A549 (cell line): ENCODE measurements at regions not wholly inside any gene's neighbourhood (a gene's known extent, or its start where the extent isn't known, plus 50 kb on each side); places are given as distances from the start of the nearest gene placed in this dataset.

Experiments used
- ATAC-seq, 2 experiments: fragments of 200-7000 bp in 1 of 2; fragments of >200 bp in 1 of 2; cut with Nextera tagmentation in 1 of 2; cut with Tn5 transposase in 1 of 2; 3 replicates each; pipeline versions ENCODE4 v1.8.0 to v1.9.1; 2018 to 2020; ENCODE audit warnings: mild to moderate bottlenecking in 1 of 2, moderate library complexity in 1 of 2
- CTCF ChIA-PET: fragments of 300-600 bp; sonication (Branson Sonifier 250); formaldehyde crosslinking; extraction: SDS; loops from one replicate; lab custom pipeline; 2021; ENCODE audit warnings: antibody characterized with exemption, inconsistent platforms; lab: Yijun Ruan, JAX
- POLR2A ChIA-PET: fragments of 350-600 bp; formaldehyde crosslinking; extraction: SDS; loops from one replicate; lab custom pipeline; 2021; ENCODE audit warnings: antibody characterized with exemption, inconsistent platforms; lab: Yijun Ruan, JAX
- DNase-seq, 2 experiments: peaks; one replicate each; pipeline versions ENCODE4 v3.0.0 to v3.0.0-alpha.2; 2011 to 2016; ENCODE audit warnings: low read depth in 1 of 2, low spot score in 1 of 2
- FAIRE-seq: peaks from 2 replicates; lab custom pipeline; 2011; peaks lifted over from hg19 to GRCh38; lab: Jason Lieb, UNC
- H3K27ac ChIP-seq, 2 experiments: fragments of >200 bp; sonication (Bioruptor Twin); formaldehyde crosslinking; 3 replicates each; pipeline ENCODE4 v1.5.1; 2016 to 2017
- H3K4me1 ChIP-seq: fragments of >200 bp; sonication (Bioruptor Twin); formaldehyde crosslinking; 3 replicates; pipeline ENCODE4 v1.6.1; 2016
- H3K4me2 ChIP-seq: fragments of >200 bp; sonication (Bioruptor Twin); formaldehyde crosslinking; 3 replicates; pipeline ENCODE4 v1.6.1; 2016
- H3K4me3 ChIP-seq: fragments of >200 bp; sonication (Bioruptor Twin); formaldehyde crosslinking; 3 replicates; pipeline ENCODE4 v1.5.1; 2016
- H3K9me3 ChIP-seq: fragments of >200 bp; sonication (Bioruptor Twin); formaldehyde crosslinking; 3 replicates; pipeline ENCODE4 v1.6.1; 2016
- CBX8 ChIP-seq: fragments of 200-600 bp; sonication (generic); IDR thresholded peaks from 2 replicates; pipeline ENCODE4 v1.6.1; 2016
- CEBPB ChIP-seq, 2 experiments: fragments of >200 bp in 1 of 2; sonication (Bioruptor Twin) in 1 of 2; formaldehyde crosslinking in 1 of 2; IDR thresholded peaks; 2 replicates each; pipeline ENCODE4 v1.6.1; 2012 to 2016
- CHD2 ChIP-seq: fragments of 150-350 bp; IDR thresholded peaks from 2 replicates; pipeline ENCODE4 v1.6.1; 2014; ENCODE audit warnings: low read length; ENCODE audit not compliant: partially characterized antibody
- CHD4 ChIP-seq: fragments of 200-600 bp; sonication (generic); IDR thresholded peaks from 2 replicates; pipeline ENCODE4 v1.6.1; 2016; ENCODE audit warnings: antibody characterized with exemption, mild to moderate bottlenecking, borderline replicate concordance
- EHMT2 ChIP-seq: fragments of 200-600 bp; sonication (generic); IDR thresholded peaks from 2 replicates; pipeline ENCODE4 v1.6.1; 2016; ENCODE audit warnings: antibody characterized with exemption, low read depth, mild to moderate bottlenecking, moderate library complexity
- ESRRA ChIP-seq: fragments of 150-350 bp; IDR thresholded peaks from 2 replicates; pipeline ENCODE4 v1.6.1; 2014; ENCODE audit warnings: mild to moderate bottlenecking, low read length, borderline replicate concordance
- FOSB ChIP-seq: fragments of 250-450 bp; sonication (Bioruptor Pico); IDR thresholded peaks from 2 replicates; pipeline ENCODE4 v1.5.0; 2020; ENCODE audit warnings: mild to moderate bottlenecking, moderate library complexity
- GATA3 ChIP-seq: IDR thresholded peaks from 2 replicates; pipeline ENCODE4 v1.6.1; 2012; ENCODE audit warnings: borderline replicate concordance
- KDM1A ChIP-seq: fragments of 200-600 bp; sonication (generic); IDR thresholded peaks from 2 replicates; pipeline ENCODE4 v1.6.1; 2016; ENCODE audit warnings: low read depth, mild to moderate bottlenecking
- KDM5A ChIP-seq: fragments of 200-600 bp; sonication (generic); IDR thresholded peaks from 2 replicates; pipeline ENCODE4 v1.6.1; 2016; ENCODE audit warnings: antibody characterized with exemption, mild to moderate bottlenecking
- MAFK ChIP-seq: fragments of 450-650 bp; IDR thresholded peaks from 2 replicates; pipeline ENCODE4 v1.6.1; 2014; ENCODE audit not compliant: partially characterized antibody
- NFE2L2 ChIP-seq: fragments of 150-350 bp; conservative IDR thresholded peaks from 2 replicates; pipeline ENCODE4 v1.6.1; 2014; ENCODE audit warnings: low read length
- NPAS2 ChIP-seq: fragments of 250-450 bp; sonication (Bioruptor Pico); IDR thresholded peaks from 2 replicates; pipeline ENCODE4 v1.8.0; 2022; ENCODE audit warnings: mild to moderate bottlenecking, moderate library complexity, borderline replicate concordance
- POLR2AphosphoS2 ChIP-seq: conservative IDR thresholded peaks from 2 replicates; pipeline ENCODE4 v1.6.1; 2012; ENCODE audit warnings: low read length, improper control_type of control experiment, inconsistent platforms
- RCOR1 ChIP-seq: fragments of 150-350 bp; IDR thresholded peaks from 2 replicates; pipeline ENCODE4 v1.6.1; 2014; ENCODE audit warnings: antibody characterized with exemption, low read length, low read depth
- RFX5 ChIP-seq: fragments of 450-650 bp; IDR thresholded peaks from 2 replicates; pipeline ENCODE4 v1.7.1; 2014; ENCODE audit warnings: antibody characterized with exemption, mild to moderate bottlenecking, moderate library complexity
- RNF2 ChIP-seq: fragments of 200-600 bp; sonication (generic); IDR thresholded peaks from 2 replicates; pipeline ENCODE4 v1.6.1; 2016; ENCODE audit warnings: low read depth, mild to moderate bottlenecking, antibody characterized with exemption, moderate library complexity, borderline replicate concordance
- SMC3 ChIP-seq: fragments of >200 bp; sonication (Bioruptor Twin); formaldehyde crosslinking; IDR thresholded peaks from 3 replicates; pipeline ENCODE4 v1.6.1; 2018; ENCODE audit warnings: inconsistent platforms
- ZFP36 ChIP-seq: fragments of 450-650 bp; IDR thresholded peaks from 2 replicates; pipeline ENCODE4 v1.6.1; 2014; ENCODE audit warnings: borderline replicate concordance; ENCODE audit not compliant: partially characterized antibody
- ZNF302 ChIP-seq: fragments of 250-450 bp; sonication (Bioruptor Pico); IDR thresholded peaks from 2 replicates; pipeline ENCODE4 v1.9.0; 2021; ENCODE audit warnings: inconsistent platforms, mild to moderate bottlenecking, moderate library complexity
- ZSCAN20 ChIP-seq: fragments of 250-450 bp; sonication (Bioruptor Pico); IDR thresholded peaks from 2 replicates; pipeline ENCODE4 v1.8.0; 2022; ENCODE audit warnings: mild to moderate bottlenecking, moderate library complexity
- WGBS: methylation state at CpG from one replicate; pipeline ENCODE4 v1.1.6; 2017; ENCODE audit errors: missing lambda C conversion rate; 5-methylcytosine and 5-hydroxymethylcytosine counted together
- TF ChIP-seq, protein P1 (sequence below): IDR thresholded peaks from 2 replicates; pipeline ENCODE4 v1.6.1; 2012; ENCODE audit warnings: low read depth, borderline replicate concordance
- TF ChIP-seq, protein P2 (sequence below): fragments of >200 bp; sonication (Bioruptor Twin); formaldehyde crosslinking; IDR thresholded peaks from 3 replicates; pipeline ENCODE4 v1.5.1; 2016
- TF ChIP-seq, protein P3 (sequence below): IDR thresholded peaks from 2 replicates; pipeline ENCODE4 v1.6.1; 2012
- TF ChIP-seq, protein P4 (sequence below): fragments of 200-600 bp; sonication (generic); IDR thresholded peaks from 2 replicates; pipeline ENCODE4 v1.6.1; 2016; ENCODE audit warnings: antibody characterized with exemption, mild to moderate bottlenecking, moderate library complexity
- TF ChIP-seq, protein P5 (sequence below): fragments of >200 bp; sonication (Bioruptor Twin); formaldehyde crosslinking; IDR thresholded peaks from 2 replicates; pipeline ENCODE4 v1.6.1; 2016

DNA sequence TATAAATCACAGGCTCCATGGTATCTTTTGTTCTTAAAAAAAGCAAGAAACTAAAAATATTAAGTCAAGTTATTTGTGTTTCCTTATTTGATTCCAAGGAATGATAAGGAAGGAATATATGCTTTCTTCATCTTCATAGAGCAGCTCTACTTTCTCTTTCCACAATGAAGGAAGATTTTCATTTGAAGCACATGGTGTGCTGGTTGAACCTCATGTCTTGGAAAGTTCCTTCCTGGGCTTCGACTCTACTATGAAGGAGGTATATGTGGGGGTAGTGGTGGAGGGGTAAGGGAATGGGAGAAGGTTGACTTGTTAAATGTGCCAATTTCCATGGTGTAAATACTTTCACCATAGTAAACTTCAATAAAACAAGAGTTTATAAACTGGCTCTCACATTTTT lies 698.0 kb downstream of the CETN3 start:
- no peak overlapping the region for H3K27ac ChIP-seq
- ChIA-PET CTCF (interaction anchor here (0.6 kb wide), 1 partner anchor 986 kb away, joined by 7 read pairs; no protein-coding TSS in a partner anchor), POLR2A (no interaction called here)
- DNase-seq: no peak
- no peaks in the 10 kb centered on the region for H3K9me3 ChIP-seq
- no peak overlapping the region for H3K4me3 ChIP-seq
- FAIRE-seq: no peak
- TF ChIP-seq KDM1A (no peak), NFE2L2 (no peak), CEBPB (IDR thresholded peaks at IDR 0.05) (no peak), POLR2AphosphoS2 (no peak), EHMT2 (no peak), ZSCAN20 (CRISPR knock-in tag) (no peak), ZNF302 (CRISPR knock-in tag) (no peak), NPAS2 (no peak), KDM5A (no peak), GATA3 (no peak), SMC3 (no peak), CBX8 (no peak), CHD4 (no peak), CHD2 (no peak)
- TF ChIP-seq, protein P1, sequence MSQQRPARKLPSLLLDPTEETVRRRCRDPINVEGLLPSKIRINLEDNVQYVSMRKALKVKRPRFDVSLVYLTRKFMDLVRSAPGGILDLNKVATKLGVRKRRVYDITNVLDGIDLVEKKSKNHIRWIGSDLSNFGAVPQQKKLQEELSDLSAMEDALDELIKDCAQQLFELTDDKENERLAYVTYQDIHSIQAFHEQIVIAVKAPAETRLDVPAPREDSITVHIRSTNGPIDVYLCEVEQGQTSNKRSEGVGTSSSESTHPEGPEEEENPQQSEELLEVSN: no peak
- TF ChIP-seq, protein P2, sequence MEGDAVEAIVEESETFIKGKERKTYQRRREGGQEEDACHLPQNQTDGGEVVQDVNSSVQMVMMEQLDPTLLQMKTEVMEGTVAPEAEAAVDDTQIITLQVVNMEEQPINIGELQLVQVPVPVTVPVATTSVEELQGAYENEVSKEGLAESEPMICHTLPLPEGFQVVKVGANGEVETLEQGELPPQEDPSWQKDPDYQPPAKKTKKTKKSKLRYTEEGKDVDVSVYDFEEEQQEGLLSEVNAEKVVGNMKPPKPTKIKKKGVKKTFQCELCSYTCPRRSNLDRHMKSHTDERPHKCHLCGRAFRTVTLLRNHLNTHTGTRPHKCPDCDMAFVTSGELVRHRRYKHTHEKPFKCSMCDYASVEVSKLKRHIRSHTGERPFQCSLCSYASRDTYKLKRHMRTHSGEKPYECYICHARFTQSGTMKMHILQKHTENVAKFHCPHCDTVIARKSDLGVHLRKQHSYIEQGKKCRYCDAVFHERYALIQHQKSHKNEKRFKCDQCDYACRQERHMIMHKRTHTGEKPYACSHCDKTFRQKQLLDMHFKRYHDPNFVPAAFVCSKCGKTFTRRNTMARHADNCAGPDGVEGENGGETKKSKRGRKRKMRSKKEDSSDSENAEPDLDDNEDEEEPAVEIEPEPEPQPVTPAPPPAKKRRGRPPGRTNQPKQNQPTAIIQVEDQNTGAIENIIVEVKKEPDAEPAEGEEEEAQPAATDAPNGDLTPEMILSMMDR: no peak
- TF ChIP-seq, protein P3, sequence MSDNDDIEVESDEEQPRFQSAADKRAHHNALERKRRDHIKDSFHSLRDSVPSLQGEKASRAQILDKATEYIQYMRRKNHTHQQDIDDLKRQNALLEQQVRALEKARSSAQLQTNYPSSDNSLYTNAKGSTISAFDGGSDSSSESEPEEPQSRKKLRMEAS: no peak
- no peak overlapping the region for H3K4me2 ChIP-seq
- 0% methylated on average over 1 of the region's 1 CpG for WGBS
- ATAC-seq: no peak
- no peaks in the 10 kb centered on the region for H3K4me1 ChIP-seq

DNA sequence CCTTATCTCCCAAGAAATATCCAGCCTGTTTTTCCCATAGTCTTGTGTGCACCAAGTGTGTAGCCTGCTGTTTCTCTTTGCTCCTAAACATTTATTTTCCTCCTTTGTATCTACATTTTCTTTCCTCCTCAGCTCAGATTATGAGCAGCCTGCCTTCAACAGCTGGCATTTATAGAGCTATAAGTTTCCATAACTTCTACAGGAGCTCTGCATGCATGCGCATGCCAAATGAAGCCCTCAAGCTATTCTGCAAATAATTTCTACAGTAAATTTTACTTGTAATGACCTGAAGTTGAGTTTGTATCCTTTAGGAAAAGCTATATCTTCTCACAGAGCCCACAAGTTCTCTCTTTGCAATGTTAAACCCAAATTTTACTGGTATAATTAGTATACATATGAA lies 699.5 kb downstream of the CETN3 start:
- ChIA-PET POLR2A (no interaction called here), CTCF (interaction anchor here (0.6 kb wide), 1 partner anchor 273 kb away, joined by 3 read pairs; no protein-coding TSS in a partner anchor)
- Histone ChIP-seq H3K27ac (no peak overlapping the region), H3K4me1 (no peaks in the 10 kb centered on the region), H3K4me3 (no peak overlapping the region), H3K4me2 (no peak overlapping the region), H3K9me3 (no peaks in the 10 kb centered on the region)
- no peak for TF ChIP-seq FOSB (CRISPR knock-in tag)
- TF ChIP-seq MAFK: no peak
- TF ChIP-seq NPAS2: no peak
- TF ChIP-seq, protein P3: no peak
- no peak for TF ChIP-seq GATA3
- TF ChIP-seq, protein P4, sequence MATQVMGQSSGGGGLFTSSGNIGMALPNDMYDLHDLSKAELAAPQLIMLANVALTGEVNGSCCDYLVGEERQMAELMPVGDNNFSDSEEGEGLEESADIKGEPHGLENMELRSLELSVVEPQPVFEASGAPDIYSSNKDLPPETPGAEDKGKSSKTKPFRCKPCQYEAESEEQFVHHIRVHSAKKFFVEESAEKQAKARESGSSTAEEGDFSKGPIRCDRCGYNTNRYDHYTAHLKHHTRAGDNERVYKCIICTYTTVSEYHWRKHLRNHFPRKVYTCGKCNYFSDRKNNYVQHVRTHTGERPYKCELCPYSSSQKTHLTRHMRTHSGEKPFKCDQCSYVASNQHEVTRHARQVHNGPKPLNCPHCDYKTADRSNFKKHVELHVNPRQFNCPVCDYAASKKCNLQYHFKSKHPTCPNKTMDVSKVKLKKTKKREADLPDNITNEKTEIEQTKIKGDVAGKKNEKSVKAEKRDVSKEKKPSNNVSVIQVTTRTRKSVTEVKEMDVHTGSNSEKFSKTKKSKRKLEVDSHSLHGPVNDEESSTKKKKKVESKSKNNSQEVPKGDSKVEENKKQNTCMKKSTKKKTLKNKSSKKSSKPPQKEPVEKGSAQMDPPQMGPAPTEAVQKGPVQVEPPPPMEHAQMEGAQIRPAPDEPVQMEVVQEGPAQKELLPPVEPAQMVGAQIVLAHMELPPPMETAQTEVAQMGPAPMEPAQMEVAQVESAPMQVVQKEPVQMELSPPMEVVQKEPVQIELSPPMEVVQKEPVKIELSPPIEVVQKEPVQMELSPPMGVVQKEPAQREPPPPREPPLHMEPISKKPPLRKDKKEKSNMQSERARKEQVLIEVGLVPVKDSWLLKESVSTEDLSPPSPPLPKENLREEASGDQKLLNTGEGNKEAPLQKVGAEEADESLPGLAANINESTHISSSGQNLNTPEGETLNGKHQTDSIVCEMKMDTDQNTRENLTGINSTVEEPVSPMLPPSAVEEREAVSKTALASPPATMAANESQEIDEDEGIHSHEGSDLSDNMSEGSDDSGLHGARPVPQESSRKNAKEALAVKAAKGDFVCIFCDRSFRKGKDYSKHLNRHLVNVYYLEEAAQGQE: no peak
- no peak for TF ChIP-seq ESRRA
- TF ChIP-seq RNF2: no peak
- TF ChIP-seq CHD2: no peak
- TF ChIP-seq, protein P1: no peak
- no peak for TF ChIP-seq RFX5
- TF ChIP-seq, protein P5, sequence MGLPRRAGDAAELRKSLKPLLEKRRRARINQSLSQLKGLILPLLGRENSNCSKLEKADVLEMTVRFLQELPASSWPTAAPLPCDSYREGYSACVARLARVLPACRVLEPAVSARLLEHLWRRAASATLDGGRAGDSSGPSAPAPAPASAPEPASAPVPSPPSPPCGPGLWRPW: no peak
- TF ChIP-seq ZFP36: no peak
- no peak for TF ChIP-seq RCOR1
- DNase-seq (no peak), ATAC-seq (no peak), FAIRE-seq (no peak)
- WGBS: 95% methylated on average over 1 of the region's 1 CpG
